ENCODE measurements at regions not wholly inside any gene's neighbourhood (a gene's known extent, or its start where the extent isn't known, plus 50 kb on each side); places are given as distances from the start of the nearest gene placed in this dataset.

DNA sequence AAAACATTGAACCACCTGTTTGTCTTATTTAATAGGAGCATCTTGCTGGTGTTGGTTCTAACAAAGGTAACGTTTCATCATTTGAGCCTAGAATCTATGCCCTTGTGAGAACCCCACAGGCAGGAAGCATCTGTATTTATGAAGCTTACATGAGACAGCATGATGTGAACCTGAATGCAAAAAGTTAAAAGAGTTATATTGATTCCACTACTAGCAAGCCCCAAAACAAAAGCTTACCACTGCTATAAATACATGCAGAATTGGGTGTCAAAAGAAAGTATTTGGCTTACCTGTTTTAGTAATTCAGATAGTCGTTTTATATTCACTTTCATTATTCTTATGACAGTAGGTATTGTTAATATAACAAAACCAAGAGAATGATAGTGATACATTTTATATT is 301.2 kb upstream of the ADGRL2 start:
- Mint-ChIP-seq H3K36me3 (ENCODE audit: low read depth) (no peaks in the 10 kb centered on the region), H3K4me1 (ENCODE audit: low read depth) (no peaks in the 10 kb centered on the region), H3K9me3 (no peaks in the 10 kb centered on the region), H3K27ac (no peak overlapping the region), H3K4me3 (ENCODE audit: low read depth) (no peak overlapping the region), H3K27me3 (ENCODE audit: low read depth) (no peaks in the 10 kb centered on the region)
- no peak for DNase-seq (ENCODE audit: low spot score)
- intact Hi-C loops (cut with micrococcal nuclease): no loop called here

DNA sequence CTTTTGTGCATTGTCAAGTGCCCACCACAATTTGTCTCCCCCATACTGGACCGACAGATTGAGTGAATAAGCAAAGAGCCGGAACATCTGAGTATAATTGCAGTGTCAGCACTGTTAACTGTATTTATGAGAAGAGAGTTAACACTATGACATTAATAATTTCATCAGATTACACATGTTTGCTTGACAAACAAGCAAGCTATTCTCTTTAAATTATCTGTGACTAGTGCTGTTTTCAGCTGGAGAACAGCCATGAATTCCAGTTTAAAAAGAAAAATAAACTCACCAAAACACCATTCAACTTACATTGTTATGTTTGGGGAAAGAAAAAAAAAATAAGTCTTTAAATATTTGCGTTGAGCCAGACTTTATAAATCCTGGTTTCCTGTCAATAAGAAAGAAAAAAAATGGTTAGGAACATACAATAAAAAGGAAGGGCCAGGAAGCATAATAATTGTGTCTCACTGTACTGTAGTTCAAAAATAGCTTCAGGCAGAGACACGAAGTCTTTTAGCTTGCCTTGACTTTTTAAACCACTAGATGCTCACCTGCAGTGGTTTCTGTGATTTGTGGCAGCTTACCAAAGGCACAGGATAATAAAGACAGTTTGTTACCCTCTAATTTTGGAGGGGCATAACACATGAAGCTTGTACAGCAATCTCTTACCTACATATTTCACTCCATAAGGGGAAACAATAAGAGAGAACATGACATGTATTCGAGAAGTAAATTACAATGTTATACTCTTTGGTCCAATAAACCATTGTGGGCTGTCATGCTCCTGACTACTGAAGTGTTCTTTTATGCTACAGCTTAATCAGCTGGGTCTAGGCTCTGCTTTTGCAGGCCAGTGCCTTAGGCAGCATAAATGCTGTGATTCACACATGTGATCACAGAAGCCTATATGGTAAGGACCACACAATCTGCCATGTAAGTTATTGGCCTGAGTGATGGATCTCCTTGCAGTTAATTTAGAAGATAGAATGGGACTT is 302.0 kb upstream of the ADGRL2 start:
- intact Hi-C loops (cut with micrococcal nuclease): no loop called here

DNA sequence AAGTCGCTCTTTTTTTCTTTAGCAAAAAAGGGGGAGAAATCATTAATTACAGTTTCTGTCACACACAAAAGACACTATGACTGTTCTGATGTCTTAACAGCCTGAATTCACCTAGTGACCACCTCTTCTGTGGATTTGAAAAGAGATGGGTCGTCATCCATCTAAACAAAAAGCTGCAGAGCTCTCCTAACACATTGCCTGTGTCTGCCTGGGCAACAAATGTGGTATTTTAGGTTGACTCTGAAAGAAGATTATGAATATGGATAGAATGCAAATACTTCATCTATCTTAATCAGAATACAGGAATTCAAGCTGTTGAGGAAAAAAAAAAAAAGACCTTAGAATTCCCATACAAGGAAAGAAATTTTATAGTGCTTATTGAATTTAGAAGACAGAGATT is 304.4 kb upstream of the ADGRL2 start:
- Mint-ChIP-seq H3K4me3 (ENCODE audit: low read depth) (no peak overlapping the region), H3K27ac (no peak overlapping the region), H3K27me3 (ENCODE audit: low read depth) (no peaks in the 10 kb centered on the region), H3K9me3 (no peaks in the 10 kb centered on the region), H3K4me1 (ENCODE audit: low read depth) (no peaks in the 10 kb centered on the region), H3K36me3 (ENCODE audit: low read depth) (no peaks in the 10 kb centered on the region)
- intact Hi-C loops (cut with micrococcal nuclease): no loop called here
- no peak for DNase-seq (ENCODE audit: low spot score)

More for the DNA sequence above, 302.0 kb upstream of the ADGRL2 start:
- Mint-ChIP-seq H3K27ac (no peak overlapping the region), H3K4me3 (ENCODE audit: low read depth) (no peak overlapping the region), H3K4me1 (ENCODE audit: low read depth) (no peaks in the 10 kb centered on the region), H3K27me3 (ENCODE audit: low read depth) (no peaks in the 10 kb centered on the region), H3K36me3 (ENCODE audit: low read depth) (no peaks in the 10 kb centered on the region), H3K9me3 (no peaks in the 10 kb centered on the region)
- no peak for DNase-seq (ENCODE audit: low spot score)

DNA sequence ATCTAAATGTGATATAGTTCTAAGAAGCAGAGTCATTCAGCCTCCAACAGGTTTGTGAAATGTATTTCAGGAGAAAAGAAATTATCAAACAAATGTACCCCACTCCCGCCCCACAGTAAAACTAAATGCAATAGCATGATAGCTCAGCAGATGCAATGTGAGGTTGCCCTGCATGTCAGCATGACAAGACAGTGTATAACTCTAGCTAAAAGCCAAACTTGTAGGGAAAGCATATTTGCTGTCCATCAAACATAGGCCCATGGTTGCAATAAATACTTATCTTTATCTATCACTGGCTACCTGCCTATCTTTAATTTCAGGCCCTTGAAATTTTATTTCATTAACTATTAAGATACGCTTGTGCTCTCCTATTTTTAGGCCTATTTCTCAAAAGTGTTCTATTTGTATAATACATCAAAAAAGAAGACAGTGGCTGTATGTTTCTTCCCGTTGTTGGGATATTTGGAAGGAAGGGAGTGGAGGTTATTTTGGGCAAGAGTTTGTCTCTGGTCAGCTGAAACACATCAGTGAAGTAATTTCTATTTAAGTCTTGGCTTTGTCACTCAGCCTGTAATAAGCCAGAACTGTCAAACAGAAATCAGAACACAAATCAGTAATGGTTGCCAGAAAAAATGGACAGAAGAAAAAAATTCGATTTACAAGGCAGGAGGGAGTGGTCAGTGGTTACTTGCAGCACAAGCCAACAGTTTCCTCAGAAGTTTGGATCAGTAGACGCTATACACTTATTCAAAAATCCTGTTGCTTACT is 307.4 kb upstream of the ADGRL2 start:
- H3K4me3 Mint-ChIP-seq (ENCODE audit: low read depth): no peak overlapping the region
- H3K9me3 Mint-ChIP-seq: no peaks in the 10 kb centered on the region
- DNase-seq (ENCODE audit: low spot score): no peak
- no peaks in the 10 kb centered on the region for H3K4me1 Mint-ChIP-seq (ENCODE audit: low read depth)
- H3K27ac Mint-ChIP-seq: no peak overlapping the region
- no peaks in the 10 kb centered on the region for H3K27me3 Mint-ChIP-seq (ENCODE audit: low read depth)
- H3K36me3 Mint-ChIP-seq (ENCODE audit: low read depth): no peaks in the 10 kb centered on the region
- intact Hi-C loops (cut with micrococcal nuclease): no loop called here

GRCh38 chr1:81492628-81493027 is 308.1 kb upstream of the ADGRL2 start:
- Mint-ChIP-seq H3K27me3 (ENCODE audit: low read depth) (no peaks in the 10 kb centered on the region), H3K9me3 (no peaks in the 10 kb centered on the region), H3K4me3 (ENCODE audit: low read depth) (no peak overlapping the region), H3K36me3 (ENCODE audit: low read depth) (no peaks in the 10 kb centered on the region), H3K27ac (no peak overlapping the region), H3K4me1 (ENCODE audit: low read depth) (no peaks in the 10 kb centered on the region)
- no peak for DNase-seq (ENCODE audit: low spot score)
- intact Hi-C loops (cut with micrococcal nuclease): no loop called here

DNA sequence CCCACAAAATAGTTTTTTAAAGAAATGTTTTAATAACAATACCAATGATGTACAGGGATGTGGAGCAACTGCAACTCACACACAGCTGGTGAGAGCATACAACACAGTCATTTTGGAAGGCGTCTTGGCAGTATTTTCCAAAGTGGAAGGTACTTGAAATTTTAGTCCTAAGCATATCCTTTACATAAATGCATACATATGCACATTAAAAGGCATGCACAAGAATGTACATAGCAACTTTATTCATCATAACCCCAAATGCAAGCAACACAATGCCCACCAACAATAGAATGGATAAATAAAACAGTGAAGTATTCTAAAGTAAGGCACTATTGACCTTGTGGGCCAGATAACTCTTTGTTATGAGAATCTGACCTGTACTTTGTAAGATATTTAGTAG is 310.1 kb upstream of the ADGRL2 start:
- Mint-ChIP-seq H3K4me1 (ENCODE audit: low read depth) (no peaks in the 10 kb centered on the region), H3K27me3 (ENCODE audit: low read depth) (no peaks in the 10 kb centered on the region), H3K36me3 (ENCODE audit: low read depth) (no peaks in the 10 kb centered on the region), H3K4me3 (ENCODE audit: low read depth) (no peak overlapping the region), H3K9me3 (no peaks in the 10 kb centered on the region), H3K27ac (no peak overlapping the region)
- no peak for DNase-seq (ENCODE audit: low spot score)
- intact Hi-C loops (cut with micrococcal nuclease): no loop called here

DNA sequence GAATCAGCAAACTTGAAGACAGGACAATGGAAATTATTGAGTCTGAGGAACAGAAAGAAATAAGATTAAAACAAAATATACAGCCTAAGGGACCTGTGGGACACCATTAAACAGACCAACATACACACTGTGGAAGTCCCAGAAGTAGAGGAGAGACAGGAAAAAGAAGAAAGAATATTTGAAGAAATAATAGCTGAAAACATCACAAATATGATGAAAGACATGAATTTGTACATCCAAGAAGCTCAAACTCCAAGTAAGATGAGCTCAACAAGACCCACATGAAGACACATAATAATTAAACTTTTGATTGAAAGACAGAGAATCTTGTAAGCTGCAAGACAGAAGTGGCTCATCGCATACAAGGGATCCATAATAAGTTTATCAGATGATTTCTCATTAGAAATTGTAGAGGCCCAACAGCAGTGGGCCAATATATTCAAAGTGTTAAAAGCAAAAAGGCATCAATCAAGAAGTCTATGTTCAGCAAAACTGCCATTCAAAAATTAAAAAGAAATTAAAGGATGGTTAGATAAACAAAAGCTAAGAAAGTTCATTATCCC is 311.3 kb upstream of the ADGRL2 start:
- Mint-ChIP-seq H3K27me3 (ENCODE audit: low read depth) (no peaks in the 10 kb centered on the region), H3K36me3 (ENCODE audit: low read depth) (no peaks in the 10 kb centered on the region), H3K4me1 (ENCODE audit: low read depth) (no peaks in the 10 kb centered on the region), H3K4me3 (ENCODE audit: low read depth) (no peak overlapping the region), H3K9me3 (no peaks in the 10 kb centered on the region), H3K27ac (no peak overlapping the region)
- intact Hi-C loops (cut with micrococcal nuclease): no loop called here
- DNase-seq (ENCODE audit: low spot score): no peak

DNA sequence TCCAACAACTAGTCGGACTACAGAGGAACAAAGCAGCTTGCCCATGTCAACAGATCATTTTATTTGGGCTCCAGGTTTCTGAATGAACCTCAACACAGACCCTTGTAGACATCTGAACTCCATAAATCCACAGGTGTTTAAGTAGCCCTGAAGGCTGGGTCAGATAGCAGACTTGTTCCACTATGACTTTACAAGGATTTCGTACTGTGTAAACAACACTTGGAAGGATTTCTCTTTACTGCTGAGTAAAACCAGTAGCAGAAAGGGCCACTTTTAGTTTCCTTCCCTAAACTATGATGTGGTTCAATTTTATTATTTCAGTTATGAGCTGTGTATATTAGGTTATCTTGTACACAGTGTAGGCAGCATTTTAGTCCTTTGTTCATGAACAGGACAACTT is 316.4 kb upstream of the ADGRL2 start:
- Mint-ChIP-seq H3K36me3 (ENCODE audit: low read depth) (no peaks in the 10 kb centered on the region), H3K9me3 (no peaks in the 10 kb centered on the region), H3K27ac (no peak overlapping the region), H3K27me3 (ENCODE audit: low read depth) (no peaks in the 10 kb centered on the region), H3K4me3 (ENCODE audit: low read depth) (no peak overlapping the region), H3K4me1 (ENCODE audit: low read depth) (no peaks in the 10 kb centered on the region)
- intact Hi-C loops (cut with micrococcal nuclease): no loop called here
- no peak for DNase-seq (ENCODE audit: low spot score)

DNA sequence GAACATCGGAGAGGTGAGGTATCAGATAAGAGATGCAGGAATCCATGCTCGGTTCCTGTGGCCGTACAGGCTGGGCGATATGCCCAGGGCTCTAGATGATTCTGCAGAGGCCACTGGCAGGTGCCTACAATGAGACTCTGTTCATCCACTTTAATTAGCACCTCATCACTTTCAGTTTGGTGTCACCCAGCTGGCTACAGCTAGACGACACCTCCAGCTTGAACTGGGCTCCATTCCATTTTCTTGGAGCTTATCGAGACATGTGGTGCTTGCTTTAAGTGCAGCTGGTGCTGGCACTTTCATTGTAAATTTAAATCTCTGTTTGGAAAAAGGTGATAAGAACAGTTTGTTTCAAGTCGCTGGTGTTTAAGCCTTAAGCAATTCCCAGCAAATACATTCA is 322.5 kb upstream of the ADGRL2 start:
- H3K4me3 Mint-ChIP-seq (ENCODE audit: low read depth): no peak overlapping the region
- H3K36me3 Mint-ChIP-seq (ENCODE audit: low read depth): no peaks in the 10 kb centered on the region
- H3K4me1 Mint-ChIP-seq (ENCODE audit: low read depth): no peaks in the 10 kb centered on the region
- no peak for DNase-seq (ENCODE audit: low spot score)
- intact Hi-C loops (cut with micrococcal nuclease): no loop called here
- no peak overlapping the region for H3K27ac Mint-ChIP-seq
- H3K9me3 Mint-ChIP-seq: no peaks in the 10 kb centered on the region
- no peaks in the 10 kb centered on the region for H3K27me3 Mint-ChIP-seq (ENCODE audit: low read depth)

DNA sequence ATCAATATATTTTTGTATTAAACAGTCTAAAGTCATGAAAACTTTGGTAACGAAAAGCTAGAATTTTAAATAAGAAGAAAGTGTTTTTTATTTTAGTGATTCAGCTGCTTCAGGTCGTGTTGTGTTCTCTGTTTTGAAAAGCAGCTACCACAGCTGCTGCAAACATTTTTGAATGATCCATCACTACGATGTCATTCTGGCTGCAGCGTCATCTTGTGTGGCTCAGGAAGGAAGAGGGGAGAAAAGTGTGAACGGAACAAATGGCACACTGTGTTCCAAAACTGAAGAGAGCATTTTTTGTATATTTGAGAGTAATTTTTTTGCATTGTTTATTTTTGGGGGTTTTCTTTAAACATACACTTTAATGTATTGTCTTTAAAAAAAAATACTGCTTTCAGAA is 323.0 kb upstream of the ADGRL2 start:
- no peak for DNase-seq (ENCODE audit: low spot score)
- Mint-ChIP-seq H3K4me3 (ENCODE audit: low read depth) (no peak overlapping the region), H3K9me3 (no peaks in the 10 kb centered on the region), H3K36me3 (ENCODE audit: low read depth) (no peaks in the 10 kb centered on the region), H3K27me3 (ENCODE audit: low read depth) (no peaks in the 10 kb centered on the region), H3K4me1 (ENCODE audit: low read depth) (no peaks in the 10 kb centered on the region), H3K27ac (no peak overlapping the region)
- intact Hi-C loops (cut with micrococcal nuclease): no loop called here

DNA sequence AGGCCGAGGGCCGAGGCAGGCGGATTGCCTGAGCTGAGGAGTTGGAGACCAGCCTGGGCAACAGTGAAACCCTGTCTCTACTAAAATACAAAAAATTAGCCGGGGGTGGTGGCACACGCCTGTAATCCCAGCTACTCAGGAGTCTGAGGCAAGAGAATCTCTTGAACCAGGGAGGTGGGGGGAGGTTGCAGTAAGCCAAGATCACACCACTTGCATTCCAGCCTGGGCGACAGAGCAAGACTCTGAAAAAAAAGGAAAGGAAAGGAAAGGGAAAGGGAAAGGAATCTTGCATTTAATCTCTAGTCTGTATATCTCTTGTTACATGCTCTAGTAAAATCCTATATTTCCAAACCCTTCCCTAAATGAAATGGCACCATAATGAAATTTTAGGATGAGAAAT is 328.3 kb upstream of the ADGRL2 start:
- H3K27ac Mint-ChIP-seq: no peak overlapping the region
- intact Hi-C loops (cut with micrococcal nuclease): no loop called here
- no peaks in the 10 kb centered on the region for H3K27me3 Mint-ChIP-seq (ENCODE audit: low read depth)
- DNase-seq (ENCODE audit: low spot score): no peak
- H3K4me3 Mint-ChIP-seq (ENCODE audit: low read depth): no peak overlapping the region
- no peaks in the 10 kb centered on the region for H3K4me1 Mint-ChIP-seq (ENCODE audit: low read depth)
- H3K9me3 Mint-ChIP-seq: no peaks in the 10 kb centered on the region
- H3K36me3 Mint-ChIP-seq (ENCODE audit: low read depth): no peaks in the 10 kb centered on the region

DNA sequence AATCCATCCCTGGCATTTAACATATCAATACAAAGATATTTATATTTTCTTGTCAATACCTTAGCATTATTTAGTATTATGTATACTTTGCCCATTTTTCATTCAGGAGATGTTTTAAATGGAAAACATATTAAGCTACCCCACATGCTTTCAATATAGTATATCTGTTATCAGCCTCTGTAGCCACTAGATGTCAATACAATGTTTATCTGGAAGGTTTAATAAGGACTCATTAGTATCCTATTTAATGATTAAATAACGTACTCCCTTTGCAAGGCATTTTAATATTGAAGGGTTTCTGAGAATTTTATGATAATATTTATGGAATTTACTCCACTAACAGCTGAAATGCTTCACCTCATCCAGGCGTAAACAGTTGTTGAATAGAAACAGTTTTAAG is 329.5 kb upstream of the ADGRL2 start:
- no peaks in the 10 kb centered on the region for H3K9me3 Mint-ChIP-seq
- intact Hi-C loops (cut with micrococcal nuclease): no loop called here

DNA sequence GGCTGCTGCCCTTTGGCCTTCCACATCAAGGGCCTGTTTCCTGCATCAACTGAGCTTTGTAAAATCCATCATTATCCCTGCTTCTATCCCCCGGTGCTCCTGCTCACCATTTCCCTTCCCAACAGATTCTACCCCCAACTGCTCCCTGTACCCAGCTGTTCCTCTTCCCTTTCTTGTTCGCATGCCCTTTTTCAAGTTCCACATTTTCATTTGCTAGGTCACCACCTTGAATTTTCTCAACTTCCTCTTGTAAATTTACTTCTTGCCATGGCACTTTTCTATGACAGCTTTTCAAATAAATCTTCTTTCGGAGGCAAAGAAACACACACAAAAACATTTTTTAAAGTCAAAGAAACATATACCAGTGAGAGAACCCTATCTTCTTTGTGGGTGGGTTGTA is 330.5 kb upstream of the ADGRL2 start:
- Mint-ChIP-seq H3K27me3 (ENCODE audit: low read depth) (no peaks in the 10 kb centered on the region), H3K9me3 (no peaks in the 10 kb centered on the region), H3K36me3 (ENCODE audit: low read depth) (no peaks in the 10 kb centered on the region)

More for the DNA sequence above, 329.5 kb upstream of the ADGRL2 start:
- Mint-ChIP-seq H3K27ac (no peak overlapping the region), H3K4me3 (ENCODE audit: low read depth) (no peak overlapping the region), H3K27me3 (ENCODE audit: low read depth) (no peaks in the 10 kb centered on the region), H3K36me3 (ENCODE audit: low read depth) (no peaks in the 10 kb centered on the region), H3K4me1 (ENCODE audit: low read depth) (no peaks in the 10 kb centered on the region)
- no peak for DNase-seq (ENCODE audit: low spot score)

More for the DNA sequence above, 330.5 kb upstream of the ADGRL2 start:
- H3K4me3 Mint-ChIP-seq (ENCODE audit: low read depth): no peak overlapping the region
- no peak overlapping the region for H3K27ac Mint-ChIP-seq
- no peak for DNase-seq (ENCODE audit: low spot score)
- no peaks in the 10 kb centered on the region for H3K4me1 Mint-ChIP-seq (ENCODE audit: low read depth)
- intact Hi-C loops (cut with micrococcal nuclease): no loop called here

Measured in activated T-helper 2 cell treated with anti-CD3 and anti-CD28 coated beads, Interferon-gamma antibody, Interleukin-2, Interleukin-4, amounts not matched to agents 10 μg/mL and 5 μg/mL and 100 μg/mL, durations not matched to agents 14 hours and 24 hours and 36 hours (primary cell).